Eye (tissue), 1 donor: ENCODE measurements at regions not wholly inside any gene's neighbourhood (a gene's known extent, or its start where the extent isn't known, plus 50 kb on each side); places are given as distances from the start of the nearest gene placed in this dataset.
A peak's percentile ranks its signal among the peaks of the same experiment; 100 is the strongest.

Source experiments
- DNase-seq: peaks from one replicate; pipeline ENCODE4 v3.0.0-alpha.2; 2015

- no peak for DNase-seq
Measured at GRCh38 chr1:56340977-56341376, 238.4 kb downstream of the PLPP3 start.

- no peak for DNase-seq
Measured at GRCh38 chr1:56339786-56340465, 239.4 kb downstream of the PLPP3 start.

GRCh38 chr1:56339093-56339492 lies 240.3 kb downstream of the PLPP3 start:
- no peak for DNase-seq

- no peak for DNase-seq
Measured at GRCh38 chr1:56336982-56337381, 242.4 kb downstream of the PLPP3 start.

- DNase-seq = no peak
Measured at GRCh38 chr1:56335394-56335793, 244.0 kb downstream of the PLPP3 start.

- no peak for DNase-seq
Measured at GRCh38 chr1:56334047-56334446, 245.3 kb downstream of the PLPP3 start.

GRCh38 chr1:56333461-56333860 lies 245.9 kb downstream of the PLPP3 start:
- DNase-seq = no peak

GRCh38 chr1:56331892-56332567 lies 247.3 kb downstream of the PLPP3 start:
- DNase-seq = peak; percentile 56

GRCh38 chr1:56331207-56331891 lies 248.0 kb downstream of the PLPP3 start:
- no peak for DNase-seq

GRCh38 chr1:56330391-56331026 lies 248.9 kb downstream of the PLPP3 start:
- no peak for DNase-seq

- no peak for DNase-seq
Measured at GRCh38 chr1:56329970-56330369, 249.4 kb downstream of the PLPP3 start.

GRCh38 chr1:56327195-56327594 lies 252.2 kb downstream of the PLPP3 start:
- DNase-seq = no peak

- no peak for DNase-seq
Measured at GRCh38 chr1:56326056-56326455, 253.3 kb downstream of the PLPP3 start.

- no peak for DNase-seq
Measured at GRCh38 chr1:56324504-56324903, 254.9 kb downstream of the PLPP3 start.

GRCh38 chr1:56322211-56322610 lies 257.2 kb downstream of the PLPP3 start:
- no peak for DNase-seq

- no peak for DNase-seq
Measured at GRCh38 chr1:56321150-56321490, 258.2 kb downstream of the PLPP3 start.

- DNase-seq = peak; percentile 39
Measured at GRCh38 chr1:56320464-56321149, 258.8 kb downstream of the PLPP3 start.

GRCh38 chr1:56317722-56318121 lies 261.6 kb downstream of the PLPP3 start:
- no peak for DNase-seq

GRCh38 chr1:56315293-56315942 lies 263.9 kb downstream of the PLPP3 start:
- DNase-seq = no peak

- DNase-seq = no peak
Measured at GRCh38 chr1:56313560-56313959, 265.8 kb downstream of the PLPP3 start.

- DNase-seq = no peak
Measured at GRCh38 chr1:56311766-56312165, 267.6 kb downstream of the PLPP3 start.

- peak; percentile 32 for DNase-seq
Measured at GRCh38 chr1:56310945-56311344, 268.4 kb downstream of the PLPP3 start.

- DNase-seq = no peak
Measured at GRCh38 chr1:56309065-56309464, 270.3 kb downstream of the PLPP3 start.
